Duodenal mucosa (tissue), 2 donors: ENCODE measurements at regions not wholly inside any gene's neighbourhood (a gene's known extent, or its start where the extent isn't known, plus 50 kb on each side); places are given as distances from the start of the nearest gene placed in this dataset.

Source experiments
- H3K27ac ChIP-seq: one replicate; pipeline ENCODE4 v1.7.0; 2013; ENCODE audit warnings: low read depth, low read length
- H3K27me3 ChIP-seq, 2 donors: one replicate each; pipeline ENCODE4 v1.7.0; 2013; ENCODE audit warnings: low read length in 2 of 2, control low read depth in 1 of 2; ENCODE audit not compliant: insufficient read depth in 2 of 2, control insufficient read depth in 1 of 2
- H3K36me3 ChIP-seq, 2 donors: one replicate each; pipeline ENCODE4 v1.7.0; 2013; ENCODE audit warnings: low read length in 2 of 2, control low read depth in 1 of 2; ENCODE audit not compliant: insufficient read depth in 2 of 2, control insufficient read depth in 1 of 2
- H3K4me1 ChIP-seq, 2 donors: one replicate each; pipeline ENCODE4 v1.7.0; 2013; ENCODE audit warnings: low read length in 2 of 2, control low read depth in 1 of 2; ENCODE audit not compliant: insufficient read depth in 2 of 2, control insufficient read depth in 1 of 2
- H3K4me3 ChIP-seq, 2 donors: one replicate each; pipeline ENCODE4 v1.7.0; 2013; ENCODE audit warnings: low read length in 2 of 2, low read depth in 1 of 2
- H3K9ac ChIP-seq, 2 donors: one replicate each; pipeline ENCODE4 v1.7.0; 2013; ENCODE audit warnings: low read length in 2 of 2, low read depth in 1 of 2
- H3K9me3 ChIP-seq, 2 donors: one replicate each; pipeline ENCODE4 v1.7.0; 2013; ENCODE audit warnings: low read length in 2 of 2, control low read depth in 1 of 2; ENCODE audit not compliant: control insufficient read depth in 1 of 2

- no peak overlapping the region for H3K9ac ChIP-seq
- no peaks in the 10 kb centered on the region for H3K27me3 ChIP-seq
- H3K9me3 ChIP-seq = no peaks in the 10 kb centered on the region
- H3K27ac ChIP-seq = no peak overlapping the region
- H3K4me1 ChIP-seq = peaks cover 0 to 4% of the 10 kb centered on the region in 2 donors
- no peak overlapping the region for H3K4me3 ChIP-seq
- H3K36me3 ChIP-seq = no peaks in the 10 kb centered on the region
Observed at GRCh38 chr2:7954234-7954633, 727.6 kb upstream of the ID2 start.

GRCh38 chr2:7956126-7956689 lies 725.6 kb upstream of the ID2 start:
- H3K4me3 ChIP-seq = no peak overlapping the region
- H3K27ac ChIP-seq = no peak overlapping the region
- H3K27me3 ChIP-seq = no peaks in the 10 kb centered on the region

GRCh38 chr2:7961550-7961949 lies 720.3 kb upstream of the ID2 start:
- H3K9ac ChIP-seq = no peak overlapping the region
- H3K4me1 ChIP-seq = no peaks in the 10 kb centered on the region
- H3K27me3 ChIP-seq = no peaks in the 10 kb centered on the region
- H3K27ac ChIP-seq = no peak overlapping the region
- no peak overlapping the region for H3K4me3 ChIP-seq
- no peaks in the 10 kb centered on the region for H3K36me3 ChIP-seq
- no peaks in the 10 kb centered on the region for H3K9me3 ChIP-seq

More at GRCh38 chr2:7956126-7956689, 725.6 kb upstream of the ID2 start:
- H3K4me1 ChIP-seq = peaks cover 0 to 4% of the 10 kb centered on the region in 2 donors
- H3K9me3 ChIP-seq = no peaks in the 10 kb centered on the region
- no peaks in the 10 kb centered on the region for H3K36me3 ChIP-seq
- H3K9ac ChIP-seq = no peak overlapping the region

DNA sequence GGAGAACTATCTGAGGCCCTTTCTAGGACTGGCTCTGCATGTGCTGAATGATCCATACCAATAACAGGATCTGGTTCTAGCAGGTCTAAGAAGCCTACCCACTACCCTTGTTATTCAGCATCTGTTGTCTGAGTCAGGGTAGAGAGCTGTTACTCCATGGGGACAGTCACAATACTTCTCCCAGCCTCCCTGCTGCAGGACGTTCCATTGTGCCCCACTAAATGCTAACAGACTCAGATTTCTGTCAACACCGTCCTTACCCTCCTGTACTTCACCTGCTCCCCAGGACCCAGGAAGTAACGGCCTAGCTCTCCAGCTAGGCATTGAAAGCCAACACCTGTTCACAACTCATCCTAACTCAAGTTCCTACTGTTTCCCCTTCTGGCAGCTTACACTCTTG lies 719.7 kb upstream of the ID2 start:
- no peak overlapping the region for H3K27ac ChIP-seq
- no peaks in the 10 kb centered on the region for H3K36me3 ChIP-seq
- no peak overlapping the region for H3K9ac ChIP-seq
- no peaks in the 10 kb centered on the region for H3K27me3 ChIP-seq
- no peaks in the 10 kb centered on the region for H3K9me3 ChIP-seq
- H3K4me3 ChIP-seq = no peak overlapping the region
- H3K4me1 ChIP-seq = no peaks in the 10 kb centered on the region

DNA sequence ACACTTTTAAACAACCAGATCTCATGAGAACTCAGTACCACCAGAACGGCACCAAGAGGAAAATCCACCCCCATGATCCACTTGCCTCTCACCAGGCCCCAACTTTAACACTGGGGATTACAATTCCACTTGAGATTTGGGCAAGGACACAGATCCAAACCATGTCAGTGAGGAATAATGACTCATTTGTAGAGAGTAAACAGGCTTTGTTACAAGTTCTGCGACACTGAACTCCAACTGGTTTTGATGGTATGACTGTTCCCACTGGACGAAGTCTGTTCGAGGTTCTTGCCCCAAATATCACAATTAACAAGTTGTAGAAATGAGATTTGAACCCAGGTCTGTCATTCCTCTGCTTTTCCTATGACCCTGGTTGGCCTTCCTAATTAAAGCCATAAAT lies 718.1 kb upstream of the ID2 start:
- Histone ChIP-seq H3K9ac (no peak overlapping the region), H3K4me1 (no peaks in the 10 kb centered on the region), H3K4me3 (no peak overlapping the region), H3K9me3 (no peaks in the 10 kb centered on the region), H3K36me3 (no peaks in the 10 kb centered on the region), H3K27me3 (no peaks in the 10 kb centered on the region), H3K27ac (no peak overlapping the region)

DNA sequence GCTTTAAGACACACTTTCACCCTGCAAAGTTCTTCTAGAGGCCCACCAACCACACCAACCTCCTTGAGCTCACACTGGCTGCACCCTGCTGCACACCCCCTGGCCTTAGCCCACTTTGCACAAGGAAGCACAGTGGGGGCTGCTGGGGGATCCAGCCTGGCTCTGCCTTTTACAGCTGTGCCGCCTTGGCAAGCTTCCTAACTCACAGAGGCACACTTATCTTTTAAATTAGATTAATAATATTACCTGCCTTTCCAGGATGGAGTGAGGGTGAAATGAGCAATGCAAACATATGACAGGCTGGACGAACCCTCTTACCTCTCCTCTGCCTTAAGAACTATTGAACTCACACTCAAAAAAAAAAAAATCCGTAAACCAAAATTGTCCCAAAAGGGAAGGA lies 715.8 kb upstream of the ID2 start:
- H3K9me3 ChIP-seq = no peaks in the 10 kb centered on the region

DNA sequence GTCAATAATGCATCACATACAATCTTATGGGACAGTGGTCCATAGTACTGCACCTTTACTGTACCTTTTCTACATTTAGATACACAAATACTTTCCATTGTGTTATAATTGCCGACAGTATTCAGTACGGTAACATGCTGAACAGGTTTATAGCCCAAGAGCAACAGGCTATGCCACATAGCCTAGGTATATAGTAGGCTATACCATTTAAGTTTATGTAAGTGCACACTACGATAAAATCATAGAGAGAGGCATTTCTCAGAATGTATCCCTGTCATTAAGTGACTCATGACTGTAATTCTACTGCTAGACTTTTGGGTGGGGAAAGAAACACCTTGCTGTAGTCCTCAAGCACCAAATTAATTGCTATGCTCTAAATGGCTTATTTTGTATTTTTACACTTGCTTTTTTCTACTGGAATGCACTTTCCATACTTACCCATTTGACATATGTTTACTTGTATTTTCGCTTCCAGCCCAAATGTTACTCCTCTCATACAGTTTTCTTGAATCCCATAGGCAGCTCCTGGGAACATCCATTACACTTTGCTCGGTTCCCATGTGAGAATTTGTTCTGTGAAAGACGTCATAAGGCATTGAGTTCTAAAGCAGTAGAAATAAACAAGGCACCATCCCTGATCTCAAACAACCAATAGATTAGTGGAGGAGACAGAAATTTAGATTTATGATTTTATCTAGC lies 714.0 kb upstream of the ID2 start:
- H3K4me3 ChIP-seq = no peak overlapping the region
- H3K9me3 ChIP-seq = no peaks in the 10 kb centered on the region
- H3K4me1 ChIP-seq = no peaks in the 10 kb centered on the region
- H3K27ac ChIP-seq = no peak overlapping the region
- no peaks in the 10 kb centered on the region for H3K27me3 ChIP-seq
- no peak overlapping the region for H3K9ac ChIP-seq
- H3K36me3 ChIP-seq = no peaks in the 10 kb centered on the region

More for the DNA sequence above, 715.8 kb upstream of the ID2 start:
- H3K4me3 ChIP-seq = no peak overlapping the region
- no peaks in the 10 kb centered on the region for H3K36me3 ChIP-seq
- no peaks in the 10 kb centered on the region for H3K4me1 ChIP-seq
- no peak overlapping the region for H3K27ac ChIP-seq
- no peaks in the 10 kb centered on the region for H3K27me3 ChIP-seq
- H3K9ac ChIP-seq = no peak overlapping the region

DNA sequence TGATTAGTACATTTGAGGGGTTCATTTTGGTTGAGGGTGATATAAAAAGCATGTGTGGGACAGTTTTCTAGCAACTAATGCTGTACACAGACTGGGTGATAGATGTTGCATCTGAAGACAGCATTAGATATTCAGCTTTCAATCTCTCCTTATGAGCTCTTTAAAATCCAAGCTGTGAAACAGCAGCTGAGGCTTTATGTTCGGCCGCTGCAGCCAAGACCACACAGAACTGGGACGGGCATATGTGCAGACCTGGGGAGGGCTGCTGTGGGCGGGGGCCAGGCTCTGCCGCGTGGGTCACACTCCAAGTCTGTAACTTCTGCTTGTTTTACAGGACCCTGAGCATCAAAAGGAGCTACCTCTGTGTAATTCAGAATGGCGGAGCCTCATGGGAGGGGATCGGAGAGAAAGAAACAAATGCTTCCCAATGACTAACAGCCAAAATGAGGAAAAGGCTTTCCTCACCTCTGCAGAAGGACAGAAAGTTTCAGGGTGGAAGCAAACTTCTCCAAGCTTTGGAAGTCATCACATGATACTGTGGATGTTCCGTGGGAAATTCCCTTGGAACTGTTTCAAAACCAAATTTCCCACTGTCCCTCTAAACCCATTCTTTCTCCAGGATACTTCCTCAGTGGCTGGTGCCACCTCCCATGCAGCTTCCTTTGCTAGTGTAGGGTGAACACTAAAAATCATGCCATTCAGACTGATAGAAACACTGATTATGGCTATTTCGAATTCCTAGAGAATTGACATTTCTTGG lies 711.9 kb upstream of the ID2 start:
- no peaks in the 10 kb centered on the region for H3K4me1 ChIP-seq
- no peaks in the 10 kb centered on the region for H3K36me3 ChIP-seq
- H3K9ac ChIP-seq = no peak overlapping the region
- H3K27ac ChIP-seq = no peak overlapping the region
- H3K9me3 ChIP-seq = no peaks in the 10 kb centered on the region
- no peaks in the 10 kb centered on the region for H3K27me3 ChIP-seq
- H3K4me3 ChIP-seq = no peak overlapping the region

DNA sequence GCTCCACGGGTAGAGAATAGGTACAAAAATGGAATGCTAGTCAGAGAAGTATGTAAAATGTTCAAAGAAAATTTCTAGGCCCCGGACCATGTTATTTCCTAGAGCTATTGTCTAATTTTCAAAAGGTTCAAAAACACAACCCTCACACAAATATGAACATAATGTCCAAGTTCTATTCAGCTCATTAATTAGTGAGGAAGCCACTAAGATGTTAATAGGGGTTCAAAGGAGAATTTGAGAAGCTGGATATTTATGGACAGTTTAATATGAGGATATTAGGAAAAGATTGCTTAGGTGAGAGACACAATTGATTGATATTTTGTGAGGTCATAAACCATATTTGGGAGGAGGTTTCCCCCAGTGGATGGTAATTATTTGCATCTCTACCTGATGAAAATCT lies 710.6 kb upstream of the ID2 start:
- Histone ChIP-seq H3K9me3 (no peaks in the 10 kb centered on the region), H3K27me3 (no peaks in the 10 kb centered on the region), H3K4me1 (no peaks in the 10 kb centered on the region), H3K9ac (no peak overlapping the region), H3K4me3 (no peak overlapping the region), H3K27ac (no peak overlapping the region), H3K36me3 (no peaks in the 10 kb centered on the region)

DNA sequence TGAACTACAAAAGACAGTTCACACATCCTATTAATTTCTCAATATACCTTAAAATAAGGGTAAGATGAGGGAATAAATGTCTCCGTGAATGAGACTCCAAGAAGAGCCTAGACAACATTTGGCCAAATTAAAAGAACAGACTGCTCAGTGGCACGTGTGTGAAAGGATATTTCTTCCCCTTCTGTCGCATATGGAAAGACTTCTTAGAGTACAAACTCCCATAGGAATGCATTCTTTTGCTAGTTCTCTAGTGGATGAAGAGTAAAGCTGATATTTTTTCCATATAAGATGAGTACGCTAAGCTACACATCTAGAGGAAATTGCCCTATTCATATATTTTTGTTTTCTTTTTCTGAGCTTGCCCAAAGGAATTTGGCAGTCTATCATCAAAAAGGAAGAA lies 710.0 kb upstream of the ID2 start:
- Histone ChIP-seq H3K36me3 (no peaks in the 10 kb centered on the region), H3K4me3 (no peak overlapping the region), H3K9me3 (no peaks in the 10 kb centered on the region), H3K27me3 (no peaks in the 10 kb centered on the region), H3K4me1 (no peaks in the 10 kb centered on the region), H3K27ac (no peak overlapping the region), H3K9ac (no peak overlapping the region)
